H1 (cell line): ENCODE measurements at regions not wholly inside any gene's neighbourhood (a gene's known extent, or its start where the extent isn't known, plus 50 kb on each side); places are given as distances from the start of the nearest gene placed in this dataset.
A peak's percentile ranks its signal among the peaks of the same experiment; 100 is the strongest.

Experiments
- CTCF ChIA-PET: fragments of 300-600 bp; sonication (Branson Sonifier 250); formaldehyde crosslinking; loops from one replicate; lab custom pipeline; 2021; ENCODE audit not compliant: partially characterized antibody; lab: Charles Lee
- POLR2A ChIA-PET: fragments of 300-600 bp; sonication (Branson Sonifier 250); formaldehyde crosslinking; loops from one replicate; lab custom pipeline; 2021; ENCODE audit warnings: inconsistent platforms; ENCODE audit not compliant: partially characterized antibody; lab: Charles Lee
- DNase-seq, 2 experiments: peaks; one replicate each; pipeline versions ENCODE4 v3.0.0 to v3.0.0-alpha.2; 2010 to 2022; ENCODE audit warnings: low spot score in 2 of 2, low read depth in 1 of 2, mixed read lengths in 1 of 2
- FAIRE-seq: peaks from 2 replicates; lab custom pipeline; 2011; peaks lifted over from hg19 to GRCh38; lab: Jason Lieb, UNC
- H2AFZ ChIP-seq: 2 replicates; pipeline ENCODE4 v1.8.1; 2012; ENCODE audit warnings: low read length, inconsistent platforms
- H2AK5ac ChIP-seq: 2 replicates; pipeline ENCODE4 v1.6.1; 2013; ENCODE audit warnings: low read depth, low read length
- H2BK120ac ChIP-seq: replicated peaks from 2 replicates; pipeline ENCODE3; 2013; ENCODE audit warnings: low read depth, low read length, inconsistent platforms
- H2BK12ac ChIP-seq: 2 replicates; pipeline ENCODE4 v1.6.1; 2013; ENCODE audit warnings: low read depth, low read length
- H2BK15ac ChIP-seq: 2 replicates; pipeline ENCODE4 v1.6.1; 2013; ENCODE audit warnings: low read length
- H2BK20ac ChIP-seq: 2 replicates; pipeline ENCODE4 v1.6.1; 2013; ENCODE audit warnings: low read length
- H2BK5ac ChIP-seq: 2 replicates; pipeline ENCODE4 v1.6.1; 2013; ENCODE audit warnings: low read depth, low read length
- H3K14ac ChIP-seq: 2 replicates; pipeline ENCODE4 v1.6.1; 2013; ENCODE audit warnings: inconsistent platforms; ENCODE audit not compliant: insufficient read length
- H3K18ac ChIP-seq: 2 replicates; pipeline ENCODE4 v1.6.1; 2013; ENCODE audit warnings: low read length; ENCODE audit errors: extremely low read depth
- H3K23ac ChIP-seq: 2 replicates; pipeline ENCODE4 v1.6.1; 2013; ENCODE audit warnings: inconsistent platforms; ENCODE audit not compliant: insufficient read length
- H3K23me2 ChIP-seq: 2 replicates; pipeline ENCODE4 v1.6.1; 2013; ENCODE audit warnings: low read depth, low read length
- H3K27ac ChIP-seq: 2 replicates; pipeline ENCODE4 v1.6.1; 2011; ENCODE audit warnings: low read depth, low read length, inconsistent platforms
- H3K27me3 ChIP-seq, 4 experiments: replicated peaks in 1 of 4; 1 replicate in 1 of 4; 2 replicates in 3 of 4; pipeline versions ENCODE4 v1.6.1 to v1.8.1; 2011 to 2013; ENCODE audit warnings: low read length in 3 of 4, mild to moderate bottlenecking in 3 of 4, inconsistent platforms in 2 of 4, mixed read lengths in 2 of 4, moderate library complexity in 1 of 4; ENCODE audit not compliant: control insufficient read depth in 3 of 4, insufficient read depth in 3 of 4; ENCODE audit errors: extremely low read depth in 1 of 4
- H3K36me3 ChIP-seq, 4 experiments: 2 replicates each; pipeline versions ENCODE4 v1.6.1 to v1.8.1; 2011 to 2013; ENCODE audit warnings: mild to moderate bottlenecking in 4 of 4, low read length in 3 of 4, moderate library complexity in 2 of 4, control low read depth in 1 of 4, inconsistent platforms in 1 of 4; ENCODE audit not compliant: insufficient read depth in 4 of 4, control insufficient read depth in 2 of 4
- H3K4ac ChIP-seq: replicated peaks from 2 replicates; pipeline ENCODE3; 2013; ENCODE audit warnings: low read length, low read depth, mixed read lengths, inconsistent platforms; ENCODE audit not compliant: insufficient read length
- H3K4me1 ChIP-seq, 4 experiments: replicated peaks in 1 of 4; 1 replicate in 1 of 4; 2 replicates in 3 of 4; pipeline versions ENCODE4 v1.6.1 to v1.8.1; 2011 to 2013; ENCODE audit warnings: low read length in 3 of 4, inconsistent platforms in 2 of 4, mixed read lengths in 1 of 4; ENCODE audit not compliant: insufficient read depth in 4 of 4, control insufficient read depth in 3 of 4
- H3K4me2 ChIP-seq, 2 experiments: 2 replicates each; pipeline versions ENCODE4 v1.6.1 to v1.8.1; 2011 to 2013; ENCODE audit warnings: low read depth in 2 of 2, low read length in 2 of 2, control low read depth in 1 of 2, inconsistent platforms in 1 of 2, mild to moderate bottlenecking in 1 of 2; ENCODE audit not compliant: insufficient read depth in 1 of 2
- H3K4me3 ChIP-seq, 4 experiments: fragments of 200-600, 300-600 bp in 1 of 4; sonication (generic), shearing (Covaris generic), sonication (Bioruptor Twin) in 1 of 4; 2 replicates each; pipeline versions ENCODE4 v1.5.1 to v1.8.1; 2011 to 2016; ENCODE audit warnings: low read length in 4 of 4, low read depth in 3 of 4, control low read depth in 2 of 4, inconsistent platforms in 2 of 4, mild to moderate bottlenecking in 2 of 4, mixed read lengths in 1 of 4, moderate library complexity in 1 of 4; ENCODE audit not compliant: insufficient read depth in 2 of 4; ENCODE audit errors: extremely low read depth in 1 of 4
- H3K56ac ChIP-seq: replicated peaks from 2 replicates; pipeline ENCODE3; 2013; ENCODE audit warnings: low read depth, mild to moderate bottlenecking, mixed read lengths, low read length, inconsistent platforms; ENCODE audit not compliant: insufficient read length
- H3K79me1 ChIP-seq: 2 replicates; pipeline ENCODE4 v1.6.1; 2013; ENCODE audit warnings: low read depth, low read length, control low read depth
- H3K79me2 ChIP-seq, 2 experiments: 2 replicates each; pipeline versions ENCODE4 v1.6.1 to v1.8.1; 2012 to 2013; ENCODE audit warnings: low read length in 2 of 2, mild to moderate bottlenecking in 2 of 2, inconsistent platforms in 1 of 2; ENCODE audit not compliant: insufficient read depth in 2 of 2, control insufficient read depth in 1 of 2
- H3K9ac ChIP-seq, 4 experiments: replicated peaks in 1 of 4; 1 replicate in 1 of 4; 2 replicates in 3 of 4; pipeline versions ENCODE4 v1.6.1 to v1.8.1; 2011 to 2013; ENCODE audit warnings: low read depth in 3 of 4, low read length in 3 of 4, control low read depth in 2 of 4, mild to moderate bottlenecking in 2 of 4, moderate library complexity in 2 of 4, inconsistent platforms in 1 of 4; ENCODE audit errors: extremely low read depth in 1 of 4
- H3K9me3 ChIP-seq, 2 experiments: 2 replicates each; pipeline versions ENCODE4 v1.6.1 to v1.8.1; 2012 to 2013; ENCODE audit warnings: mild to moderate bottlenecking in 2 of 2, moderate library complexity in 2 of 2, control low read depth in 1 of 2, inconsistent platforms in 1 of 2, low read depth in 1 of 2, low read length in 1 of 2, mixed read lengths in 1 of 2; ENCODE audit not compliant: insufficient read depth in 2 of 2
- H4K20me1 ChIP-seq, 2 experiments: replicated peaks in 1 of 2; 2 replicates each; pipeline versions ENCODE3 to v1.8.1; 2011 to 2013; ENCODE audit warnings: inconsistent platforms in 2 of 2, low read length in 2 of 2, mild to moderate bottlenecking in 1 of 2; ENCODE audit not compliant: insufficient read depth in 2 of 2, control insufficient read depth in 1 of 2
- H4K5ac ChIP-seq: 2 replicates; pipeline ENCODE4 v1.6.1; 2013; ENCODE audit warnings: low read length, low read depth, mixed read lengths, inconsistent platforms; ENCODE audit not compliant: insufficient read length
- H4K8ac ChIP-seq: 2 replicates; pipeline ENCODE4 v1.8.0; 2013; ENCODE audit warnings: mild to moderate bottlenecking, moderate library complexity, low read length, inconsistent platforms; ENCODE audit not compliant: insufficient read depth; ENCODE audit errors: extremely low read depth
- H4K91ac ChIP-seq: replicated peaks from 2 replicates; pipeline ENCODE3; 2013; ENCODE audit warnings: low read length, mixed read lengths, inconsistent platforms; ENCODE audit not compliant: insufficient read length
- BACH1 ChIP-seq: IDR thresholded peaks from 2 replicates; pipeline ENCODE4 v1.6.1; 2012; ENCODE audit warnings: low read length, improper control_type of control experiment
- GTF2F1 ChIP-seq: IDR thresholded peaks from 2 replicates; pipeline ENCODE4 v1.6.1; 2012; ENCODE audit warnings: low read depth, low read length, improper control_type of control experiment, borderline replicate concordance
- JUN ChIP-seq: IDR thresholded peaks from 2 replicates; pipeline ENCODE4 v1.6.1; 2011; ENCODE audit warnings: low read depth, mild to moderate bottlenecking, improper control_type of control experiment, low read length
- RXRA ChIP-seq: IDR thresholded peaks from 2 replicates; pipeline ENCODE4 v1.6.1; 2011; ENCODE audit warnings: low read depth, mild to moderate bottlenecking, low read length, moderate library complexity; ENCODE audit not compliant: insufficient read depth
- SAP30 ChIP-seq: fragments of 300-600 bp; sonication (generic); IDR thresholded peaks from 2 replicates; pipeline ENCODE4 v1.7.1; 2012; ENCODE audit warnings: low read length, moderate library complexity, mild to moderate bottlenecking, inconsistent platforms; ENCODE audit not compliant: insufficient read depth, insufficient replicate concordance
- SIRT6 ChIP-seq: IDR thresholded peaks from one replicate; pipeline ENCODE4 v1.7.1; 2012; ENCODE audit warnings: low read length, inconsistent platforms
- TCF12 ChIP-seq: IDR thresholded peaks from 2 replicates; pipeline ENCODE4 v1.6.1; 2011; ENCODE audit warnings: low read depth, mild to moderate bottlenecking, low read length
- WGBS, 2 experiments: shearing (Covaris generic) in 1 of 2; methylation state at CpG; one replicate each; pipeline versions ENCODE4 v1.1.6 to v1.1.7; 2013 to 2015; ENCODE audit warnings: low lambda C conversion rate in 2 of 2, mixed read lengths in 2 of 2, inconsistent platforms in 1 of 2, low coverage in 1 of 2, missing lambda C conversion rate in 1 of 2; ENCODE audit not compliant: insufficient replicate concordance in 2 of 2, insufficient coverage in 1 of 2, insufficient read length in 1 of 2; ENCODE audit errors: extremely low coverage in 1 of 2, missing lambda C conversion rate in 1 of 2; 5-methylcytosine and 5-hydroxymethylcytosine counted together

- no peak overlapping the region for H2AFZ ChIP-seq
- CTCF ChIA-PET, result no interaction called here
- H3K9ac ChIP-seq, result no peak overlapping the region
- H3K27ac ChIP-seq, result no peak overlapping the region
- H2BK5ac ChIP-seq, result no peak overlapping the region
- WGBS, 2 experiments, result 86% methylated on average over 6 of the region's 7 CpGs; no CpG with 5 or more reads in 1 of the 2 experiments
- H2BK15ac ChIP-seq, result no peak overlapping the region
- H3K23me2 ChIP-seq, result peaks cover 2% of the 10 kb centered on the region; the same call in 1 of the 2 replicates
- peaks cover 0 to 4% (median 2%) of the 10 kb centered on the region in 4 experiments; a peak in 4 of 7 replicates for H3K4me1 ChIP-seq
- no peak overlapping the region for H3K14ac ChIP-seq
- POLR2A ChIA-PET, result interaction anchor here (0.7 kb wide), 1 partner anchor 11 kb away, joined by 3 read pairs; no protein-coding TSS in a partner anchor
- peaks cover 0 to 2% (median 0%) of the 10 kb centered on the region in 4 experiments; a peak in 2 of 7 replicates for H3K27me3 ChIP-seq
- TF ChIP-seq TCF12, result no peak
- TF ChIP-seq SAP30, result no peak
- no peak for TF ChIP-seq BACH1
- no peak for TF ChIP-seq GTF2F1
- no peak for TF ChIP-seq JUN
- TF ChIP-seq SIRT6, result no peak
- TF ChIP-seq RXRA, result no peak
- H4K20me1 ChIP-seq, result no peaks in the 10 kb centered on the region
- H3K23ac ChIP-seq, result no peak overlapping the region
- no peak overlapping the region for H4K5ac ChIP-seq
- H3K36me3 ChIP-seq, result no peaks in the 10 kb centered on the region
- no peak overlapping the region for H3K56ac ChIP-seq
- H3K18ac ChIP-seq, result no peak overlapping the region
- H3K79me1 ChIP-seq, result no peaks in the 10 kb centered on the region
- H3K4me3 ChIP-seq, result no peak overlapping the region
- DNase-seq (no peak), FAIRE-seq (no peak)
- no peaks in the 10 kb centered on the region for H3K79me2 ChIP-seq
- H3K4me2 ChIP-seq, result no peak overlapping the region
- H3K4ac ChIP-seq, result no peak overlapping the region
- H2BK20ac ChIP-seq, result peak overlapping the region; percentile 95
- H3K9me3 ChIP-seq, result no peaks in the 10 kb centered on the region
- peak overlapping the region; percentile 9 for H4K91ac ChIP-seq
- H2AK5ac ChIP-seq, result no peak overlapping the region
- no peak overlapping the region for H2BK12ac ChIP-seq
- H2BK120ac ChIP-seq, result no peak overlapping the region
- no peak overlapping the region for H4K8ac ChIP-seq
These were observed 570.9 kb downstream of the VRK1 start for GRCh38 chr14:97368049-97368448.
